ENCODE measurements at regions not wholly inside any gene's neighbourhood (a gene's known extent, or its start where the extent isn't known, plus 50 kb on each side); places are given as distances from the start of the nearest gene placed in this dataset.
"Not testable (repeated sequence)": the region's sequence is repeated elsewhere in the genome, so short reads cannot be mapped to it uniquely, and the experiment has no call there.

GRCh38 chr14:35987731-35988130, 161.6 kb downstream of the BRMS1L start:
- DNase-seq = no peak

GRCh38 chr14:35986219-35986573, 160.1 kb downstream of the BRMS1L start:
- no peak for DNase-seq

GRCh38 chr14:35985474-35986218, 159.5 kb downstream of the BRMS1L start:
- DNase-seq = no peak

- no peak for DNase-seq
These were observed 153.4 kb downstream of the BRMS1L start for GRCh38 chr14:35979531-35979930.

- no peak for DNase-seq
These were observed 152.4 kb downstream of the BRMS1L start for GRCh38 chr14:35978561-35978960.

- DNase-seq = no peak
These were observed 149.7 kb downstream of the BRMS1L start for GRCh38 chr14:35975814-35976213.

GRCh38 chr14:35973770-35974169, 147.6 kb downstream of the BRMS1L start:
- DNase-seq = no peak

GRCh38 chr14:35971965-35972630, 146.0 kb downstream of the BRMS1L start:
- DNase-seq = no peak

GRCh38 chr14:35969310-35969709, 143.2 kb downstream of the BRMS1L start:
- DNase-seq = no peak

- DNase-seq = no peak
These were observed 139.3 kb downstream of the BRMS1L start for GRCh38 chr14:35965400-35965799.

GRCh38 chr14:35964697-35965286, 138.7 kb downstream of the BRMS1L start:
- no peak for DNase-seq

GRCh38 chr14:35963209-35963608, 137.1 kb downstream of the BRMS1L start:
- DNase-seq = no peak

- DNase-seq = no peak
These were observed 135.6 kb downstream of the BRMS1L start for GRCh38 chr14:35961697-35962274.

- no peak for DNase-seq
These were observed 133.7 kb downstream of the BRMS1L start for GRCh38 chr14:35959835-35960234.

GRCh38 chr14:35958499-35958898, 132.4 kb downstream of the BRMS1L start:
- DNase-seq = no peak

- no peak for DNase-seq
These were observed 130.4 kb downstream of the BRMS1L start for GRCh38 chr14:35956376-35957085.

GRCh38 chr14:35952584-35952983, 126.4 kb downstream of the BRMS1L start:
- DNase-seq = no peak

GRCh38 chr14:35949920-35950513, 123.9 kb downstream of the BRMS1L start:
- no peak for DNase-seq

GRCh38 chr14:35947983-35948382, 121.8 kb downstream of the BRMS1L start:
- not testable (repeated sequence) for DNase-seq

GRCh38 chr14:35944847-35945246, 118.7 kb downstream of the BRMS1L start:
- DNase-seq = no peak

- no peak for DNase-seq
These were observed 114.2 kb downstream of the BRMS1L start for GRCh38 chr14:35940291-35940690.

GRCh38 chr14:35938770-35939169, 112.6 kb downstream of the BRMS1L start:
- DNase-seq = no peak

GRCh38 chr14:35934499-35934898, 108.4 kb downstream of the BRMS1L start:
- DNase-seq = no peak
